Naive thymus-derived CD8-positive, alpha-beta T cell (primary cell): ENCODE measurements at regions not wholly inside any gene's neighbourhood (a gene's known extent, or its start where the extent isn't known, plus 50 kb on each side); places are given as distances from the start of the nearest gene placed in this dataset.

ENCODE experiments used
- ATAC-seq, 2 donors: fragments of 150-1000 bp; cut with Tn5 transposase in 1 of 2; sonication (Bioruptor Pico), chemical (Tn5 transposase) in 1 of 2; 1 replicate in 1 of 2; 2 replicates in 1 of 2; pipeline ENCODE4 v1.10.0; 2021; ENCODE audit warnings: mild to moderate bottlenecking in 2 of 2, moderate library complexity in 2 of 2
- POLR2A ChIA-PET: fragments of 350-600 bp; sonication (Branson Sonifier 250); formaldehyde crosslinking; loops from one replicate; lab custom pipeline; 2021; ENCODE audit warnings: antibody characterized with exemption; lab: Charles Lee
- DNase-seq, 10 donors: peaks; one replicate each; pipeline versions ENCODE4 v3.0.0 to v3.0.0-alpha.2; 2020 to 2022
- H3K27ac Mint-ChIP-seq, 10 donors: one replicate each; pipeline ENCODE4 v1.8.0; 2020 to 2022; ENCODE audit warnings: mild to moderate bottlenecking in 10 of 10, mixed read lengths in 10 of 10, moderate library complexity in 4 of 10, inconsistent platforms in 1 of 10
- H3K27me3 Mint-ChIP-seq, 5 donors: one replicate each; pipeline ENCODE4 v1.8.0; 2021 to 2022; ENCODE audit warnings: mixed read lengths in 5 of 5
- H3K36me3 Mint-ChIP-seq, 3 donors: one replicate each; pipeline ENCODE4 v1.8.0; 2020 to 2022; ENCODE audit warnings: mixed read lengths in 3 of 3, mild to moderate bottlenecking in 2 of 3, inconsistent platforms in 1 of 3
- H3K4me1 Mint-ChIP-seq, 4 donors: one replicate each; pipeline ENCODE4 v1.8.0; 2021 to 2022; ENCODE audit warnings: mixed read lengths in 4 of 4
- H3K4me3 Mint-ChIP-seq, 10 donors: one replicate each; pipeline ENCODE4 v1.8.0; 2020 to 2022; ENCODE audit warnings: mild to moderate bottlenecking in 10 of 10, mixed read lengths in 10 of 10, moderate library complexity in 6 of 10, inconsistent platforms in 1 of 10
- H3K9me3 Mint-ChIP-seq, 9 donors: one replicate each; pipeline ENCODE4 v1.8.0; 2020 to 2022; ENCODE audit warnings: mixed read lengths in 9 of 9, mild to moderate bottlenecking in 3 of 9, inconsistent platforms in 1 of 9, moderate library complexity in 1 of 9

GRCh38 chr4:147370881-147371280, 110.0 kb upstream of the EDNRA start:
- peaks cover 0 to 10% (median 0%) of the 10 kb centered on the region in 9 donors for H3K9me3 Mint-ChIP-seq
- ATAC-seq (no peak), DNase-seq (no peak)
- H3K4me1 Mint-ChIP-seq = no peaks in the 10 kb centered on the region
- H3K27ac Mint-ChIP-seq = no peak overlapping the region
- H3K36me3 Mint-ChIP-seq = no peaks in the 10 kb centered on the region
- POLR2A ChIA-PET = no interaction called here
- H3K27me3 Mint-ChIP-seq = peaks cover 0 to 3% (median 0%) of the 10 kb centered on the region in 5 donors
- H3K4me3 Mint-ChIP-seq = no peak overlapping the region

GRCh38 chr4:147371661-147372060, 109.2 kb upstream of the EDNRA start:
- DNase-seq (no peak), ATAC-seq (no peak)
- POLR2A ChIA-PET = no interaction called here
- H3K4me3 Mint-ChIP-seq = no peak overlapping the region
- no peaks in the 10 kb centered on the region for H3K4me1 Mint-ChIP-seq
- H3K9me3 Mint-ChIP-seq = peaks cover 0 to 10% (median 0%) of the 10 kb centered on the region in 9 donors
- no peaks in the 10 kb centered on the region for H3K36me3 Mint-ChIP-seq
- peaks cover 0 to 5% (median 0%) of the 10 kb centered on the region in 5 donors for H3K27me3 Mint-ChIP-seq
- no peak overlapping the region for H3K27ac Mint-ChIP-seq

GRCh38 chr4:147378780-147379179, 102.1 kb upstream of the EDNRA start:
- Mint-ChIP-seq H3K27ac (no peak overlapping the region), H3K4me3 (no peak overlapping the region), H3K9me3 (peaks cover 0 to 21% (median 9%) of the 10 kb centered on the region in 9 donors), H3K4me1 (no peaks in the 10 kb centered on the region), H3K27me3 (peaks cover 0 to 10% (median 3%) of the 10 kb centered on the region in 5 donors), H3K36me3 (no peaks in the 10 kb centered on the region)
- POLR2A ChIA-PET = no interaction called here
- ATAC-seq = no peak
- DNase-seq = no peak

DNA sequence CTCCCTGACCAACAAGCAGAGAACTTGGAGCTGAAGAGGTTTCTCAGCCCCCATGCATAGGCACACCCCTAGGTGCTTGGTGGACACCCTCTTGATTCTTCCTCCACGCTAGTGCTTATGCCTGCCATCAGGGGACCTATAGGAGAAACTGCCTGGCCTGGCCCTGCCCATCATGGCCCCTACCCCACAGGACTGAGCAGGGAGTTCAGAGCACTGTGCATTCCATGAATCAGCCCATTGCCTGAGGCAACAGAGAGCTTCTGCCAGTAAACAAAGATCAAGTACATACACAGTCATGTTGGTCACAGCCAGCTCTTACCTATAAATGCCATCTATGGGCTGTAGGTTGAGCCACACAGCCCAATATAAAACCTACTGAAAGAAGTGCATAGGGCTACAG, 99.1 kb upstream of the EDNRA start:
- Mint-ChIP-seq H3K9me3 (peaks cover 0 to 21% (median 4%) of the 10 kb centered on the region in 9 donors), H3K4me1 (no peaks in the 10 kb centered on the region), H3K4me3 (no peak overlapping the region), H3K36me3 (no peaks in the 10 kb centered on the region), H3K27me3 (peaks cover 0 to 7% (median 1%) of the 10 kb centered on the region in 5 donors), H3K27ac (no peak overlapping the region)
- POLR2A ChIA-PET = no interaction called here
- ATAC-seq = no peak
- DNase-seq = no peak

GRCh38 chr4:147388018-147388417, 92.9 kb upstream of the EDNRA start:
- POLR2A ChIA-PET = no interaction called here
- DNase-seq = no peak
- H3K27me3 Mint-ChIP-seq = peaks cover 0 to 3% (median 0%) of the 10 kb centered on the region in 5 donors
- H3K4me3 Mint-ChIP-seq = no peak overlapping the region
- peaks cover 0 to 13% (median 0%) of the 10 kb centered on the region in 3 donors for H3K36me3 Mint-ChIP-seq
- H3K4me1 Mint-ChIP-seq = no peaks in the 10 kb centered on the region
- no peak overlapping the region for H3K27ac Mint-ChIP-seq
- no peak for ATAC-seq
- peaks cover 2 to 24% (median 4%) of the 10 kb centered on the region in 9 donors for H3K9me3 Mint-ChIP-seq

GRCh38 chr4:147396105-147396504, 84.8 kb upstream of the EDNRA start:
- peaks cover 0 to 14% (median 2%) of the 10 kb centered on the region in 9 donors for H3K9me3 Mint-ChIP-seq
- POLR2A ChIA-PET = no interaction called here
- no peaks in the 10 kb centered on the region for H3K4me1 Mint-ChIP-seq
- H3K27ac Mint-ChIP-seq = no peak overlapping the region
- peaks cover 0 to 3% (median 0%) of the 10 kb centered on the region in 5 donors for H3K27me3 Mint-ChIP-seq
- no peak overlapping the region for H3K4me3 Mint-ChIP-seq
- no peak for DNase-seq
- H3K36me3 Mint-ChIP-seq = peaks cover 0 to 4% (median 0%) of the 10 kb centered on the region in 3 donors
- no peak for ATAC-seq

DNA sequence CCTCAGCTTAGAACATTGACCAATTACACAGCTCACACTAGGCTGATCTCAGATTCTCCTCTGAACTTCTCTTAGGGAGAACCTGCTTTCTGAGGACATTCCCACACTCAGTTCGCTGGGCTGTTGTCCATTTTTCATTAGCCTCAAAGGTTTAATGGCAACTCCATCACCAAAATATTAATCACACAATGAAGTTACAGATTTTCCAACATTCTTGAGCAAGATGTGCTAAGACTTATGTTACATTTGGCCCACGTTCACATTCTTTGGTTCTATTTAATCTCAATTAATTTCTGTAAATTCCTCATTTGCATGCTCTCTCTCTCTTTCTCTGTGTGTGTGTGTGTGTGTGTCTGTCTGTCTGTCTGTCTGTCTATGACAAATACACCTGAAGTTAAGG, 82.3 kb upstream of the EDNRA start:
- no peaks in the 10 kb centered on the region for H3K4me1 Mint-ChIP-seq
- H3K9me3 Mint-ChIP-seq = peaks cover 0 to 9% (median 2%) of the 10 kb centered on the region in 9 donors
- no peak overlapping the region for H3K27ac Mint-ChIP-seq
- H3K4me3 Mint-ChIP-seq = no peak overlapping the region
- H3K36me3 Mint-ChIP-seq = no peaks in the 10 kb centered on the region
- DNase-seq = no peak
- POLR2A ChIA-PET = no interaction called here
- ATAC-seq = no peak
- H3K27me3 Mint-ChIP-seq = peaks cover 0 to 3% (median 0%) of the 10 kb centered on the region in 5 donors

GRCh38 chr4:147400721-147401120, 80.2 kb upstream of the EDNRA start:
- no peak for ATAC-seq
- Mint-ChIP-seq H3K36me3 (peaks cover 0 to 6% (median 0%) of the 10 kb centered on the region in 3 donors), H3K27ac (no peak overlapping the region), H3K4me3 (no peak overlapping the region), H3K27me3 (peaks cover 0 to 1% (median 0%) of the 10 kb centered on the region in 5 donors), H3K4me1 (no peaks in the 10 kb centered on the region), H3K9me3 (peaks cover 0 to 22% (median 6%) of the 10 kb centered on the region in 9 donors)
- DNase-seq = no peak
- POLR2A ChIA-PET = no interaction called here

DNA sequence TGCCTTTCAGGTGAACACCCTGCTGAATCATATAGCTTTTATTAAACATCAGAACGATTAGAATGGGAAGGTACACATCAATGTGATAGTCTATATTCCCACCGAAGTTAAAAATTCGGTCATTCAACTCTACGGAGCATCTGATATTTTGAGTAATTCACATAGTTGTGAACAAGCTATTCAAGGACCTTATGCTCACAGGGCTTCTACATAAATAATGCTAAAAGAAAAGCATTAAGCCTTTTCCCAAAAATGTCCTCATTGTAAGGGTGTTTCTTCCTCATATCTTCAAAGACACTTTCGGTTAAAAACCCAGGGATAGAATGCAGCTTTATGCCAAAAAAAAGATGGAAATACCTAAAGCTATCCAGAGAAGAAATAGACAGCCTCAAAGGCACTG, 79.7 kb upstream of the EDNRA start:
- ATAC-seq (no peak), DNase-seq (no peak)
- H3K27me3 Mint-ChIP-seq = peaks cover 0 to 6% (median 0%) of the 10 kb centered on the region in 5 donors
- no peaks in the 10 kb centered on the region for H3K4me1 Mint-ChIP-seq
- no peak overlapping the region for H3K4me3 Mint-ChIP-seq
- H3K36me3 Mint-ChIP-seq = peaks cover 0 to 6% (median 0%) of the 10 kb centered on the region in 3 donors
- POLR2A ChIA-PET = no interaction called here
- H3K9me3 Mint-ChIP-seq = peaks cover 0 to 22% (median 6%) of the 10 kb centered on the region in 9 donors
- H3K27ac Mint-ChIP-seq = no peak overlapping the region

DNA sequence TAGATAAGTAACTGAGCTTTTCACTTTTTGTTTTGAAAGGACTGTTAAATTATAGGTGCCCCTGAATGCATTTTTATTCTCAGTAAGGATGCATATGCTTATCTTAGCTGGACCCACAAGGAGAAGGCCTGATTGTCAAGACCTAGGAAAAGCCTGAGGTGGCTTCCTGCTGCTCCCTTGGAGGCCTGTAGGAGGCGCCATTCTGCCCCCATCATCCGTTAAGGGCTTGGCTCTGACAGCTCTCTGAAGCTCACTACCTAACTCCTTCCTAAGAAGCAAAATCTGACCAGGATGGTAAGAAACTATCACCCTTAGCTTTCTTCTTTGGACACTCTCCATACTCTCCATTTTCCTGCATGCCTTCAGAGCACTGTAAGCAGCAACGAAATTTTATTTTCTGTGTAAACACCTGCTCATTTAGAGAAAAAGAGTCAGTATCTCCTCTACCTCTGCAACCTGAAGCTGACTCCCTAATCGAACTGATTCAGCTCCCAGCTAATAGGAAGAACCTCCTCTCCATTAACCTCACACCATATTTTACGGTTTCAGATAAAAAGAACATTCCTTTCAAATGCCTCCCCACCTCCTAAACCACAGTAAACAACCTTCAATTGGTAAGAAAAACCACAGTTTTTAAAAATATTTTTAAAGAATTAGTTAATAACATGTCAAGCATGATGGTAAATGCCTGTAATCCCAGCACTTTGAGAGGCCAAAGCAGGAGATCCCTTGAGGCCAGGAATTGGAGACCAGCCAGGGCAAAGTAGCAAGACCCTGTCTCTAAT, 73.4 kb upstream of the EDNRA start:
- H3K4me1 Mint-ChIP-seq = no peaks in the 10 kb centered on the region
- peaks cover 0 to 6% (median 0%) of the 10 kb centered on the region in 3 donors for H3K36me3 Mint-ChIP-seq
- no peak overlapping the region for H3K27ac Mint-ChIP-seq
- DNase-seq = no peak
- H3K9me3 Mint-ChIP-seq = peaks cover 0 to 22% (median 6%) of the 10 kb centered on the region in 9 donors
- POLR2A ChIA-PET = no interaction called here
- ATAC-seq = no peak
- H3K4me3 Mint-ChIP-seq = no peak overlapping the region
- peaks cover 0 to 10% (median 0%) of the 10 kb centered on the region in 5 donors for H3K27me3 Mint-ChIP-seq

DNA sequence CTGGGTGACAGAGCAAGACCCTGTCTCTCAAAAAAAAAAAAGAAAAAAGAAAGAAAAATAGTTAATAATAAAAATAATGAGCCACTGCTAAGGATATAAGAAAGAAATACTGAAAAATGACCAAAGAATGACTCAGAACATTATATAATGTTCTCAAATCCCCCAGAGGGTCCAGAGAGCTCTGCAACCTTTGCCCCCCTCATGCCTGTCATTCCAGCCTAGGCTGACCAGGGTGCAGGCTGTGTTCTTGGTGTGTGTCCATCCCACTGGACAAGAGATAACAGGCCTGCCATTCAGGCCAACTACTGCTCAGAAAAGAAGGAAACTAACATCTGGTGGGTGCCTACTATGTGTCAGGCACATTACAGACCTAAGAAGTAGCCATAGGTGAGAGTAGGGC, 72.7 kb upstream of the EDNRA start:
- Mint-ChIP-seq H3K27me3 (peaks cover 0 to 10% (median 0%) of the 10 kb centered on the region in 5 donors), H3K27ac (no peak overlapping the region), H3K9me3 (peaks cover 0 to 22% (median 6%) of the 10 kb centered on the region in 9 donors), H3K4me1 (no peaks in the 10 kb centered on the region), H3K4me3 (no peak overlapping the region), H3K36me3 (peaks cover 0 to 6% (median 0%) of the 10 kb centered on the region in 3 donors)
- DNase-seq (no peak), ATAC-seq (no peak)
- POLR2A ChIA-PET = no interaction called here

DNA sequence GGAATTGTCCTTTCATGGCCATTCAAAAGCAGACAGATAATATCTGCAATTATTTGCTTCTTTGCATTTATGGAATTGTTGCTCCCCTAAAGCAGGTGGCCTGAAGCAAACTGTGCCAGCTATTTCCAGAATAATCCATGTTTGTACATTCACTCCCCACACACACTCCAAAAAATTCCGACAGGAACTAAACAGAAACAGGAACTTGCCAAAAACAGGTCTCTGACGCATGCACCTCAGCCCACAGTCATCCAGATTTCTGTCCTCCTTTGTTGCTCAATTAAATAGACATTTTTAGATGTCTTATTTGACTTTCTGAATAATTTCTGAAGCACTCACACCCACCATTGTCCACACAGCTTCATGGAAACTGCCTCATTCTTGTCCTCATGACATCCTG, 71.5 kb upstream of the EDNRA start:
- ATAC-seq = no peak
- Mint-ChIP-seq H3K36me3 (peaks cover 0 to 7% (median 0%) of the 10 kb centered on the region in 3 donors), H3K4me3 (no peak overlapping the region), H3K4me1 (no peaks in the 10 kb centered on the region), H3K27ac (no peak overlapping the region), H3K27me3 (peaks cover 0 to 11% (median 0%) of the 10 kb centered on the region in 5 donors), H3K9me3 (peaks cover 0 to 25% (median 3%) of the 10 kb centered on the region in 9 donors)
- POLR2A ChIA-PET = no interaction called here
- DNase-seq = no peak

GRCh38 chr4:147418226-147418625, 62.7 kb upstream of the EDNRA start:
- DNase-seq = no peak
- POLR2A ChIA-PET = no interaction called here
- H3K27me3 Mint-ChIP-seq = peaks cover 0 to 18% (median 5%) of the 10 kb centered on the region in 5 donors
- H3K36me3 Mint-ChIP-seq = peaks cover 0 to 6% (median 0%) of the 10 kb centered on the region in 3 donors
- ATAC-seq = no peak
- H3K4me1 Mint-ChIP-seq = no peaks in the 10 kb centered on the region
- H3K27ac Mint-ChIP-seq = no peak overlapping the region
- peaks cover 0 to 28% (median 7%) of the 10 kb centered on the region in 9 donors for H3K9me3 Mint-ChIP-seq
- no peak overlapping the region for H3K4me3 Mint-ChIP-seq
